ENCODE measurements at regions not wholly inside any gene's neighbourhood (a gene's known extent, or its start where the extent isn't known, plus 50 kb on each side); places are given as distances from the start of the nearest gene placed in this dataset.

DNA sequence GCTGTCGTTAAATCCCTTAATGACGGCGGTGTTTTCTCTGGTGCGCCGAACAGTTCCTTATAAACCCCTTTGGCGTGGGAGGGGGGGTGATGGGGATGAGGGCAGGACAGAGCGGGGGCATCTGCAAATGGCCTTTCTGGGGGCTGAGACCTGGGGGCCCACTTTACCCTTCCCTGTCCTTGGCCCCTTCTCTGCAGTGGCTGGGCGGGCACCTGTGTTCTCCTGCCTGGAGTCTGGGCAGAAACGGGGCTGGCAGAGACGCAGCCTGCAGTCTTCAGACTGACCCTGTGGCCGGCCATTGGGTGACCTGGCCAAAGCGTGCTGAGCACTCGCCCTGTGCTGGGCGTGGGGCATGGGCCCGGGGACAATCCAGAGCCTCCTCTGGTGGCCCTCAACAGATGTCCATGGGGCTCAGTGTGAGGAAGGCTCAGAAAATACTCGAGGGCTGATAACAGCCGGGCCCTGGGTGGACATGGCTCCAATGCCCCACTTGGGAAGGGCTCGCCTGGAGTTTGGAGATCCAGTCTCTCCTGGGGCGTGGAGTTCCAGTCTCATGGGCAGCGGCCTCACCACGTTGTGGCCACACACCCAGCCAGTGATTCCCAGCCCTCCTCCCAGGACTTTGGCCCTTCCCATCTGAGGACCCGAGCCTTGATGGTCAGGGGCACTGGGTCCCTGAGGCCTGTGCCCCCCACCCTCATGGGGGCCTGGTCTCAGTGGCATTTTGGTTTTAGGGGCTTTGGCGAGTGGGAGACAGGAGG, 50.8 kb upstream of the ACTRT2 start:
- TF ChIP-seq, protein P1, sequence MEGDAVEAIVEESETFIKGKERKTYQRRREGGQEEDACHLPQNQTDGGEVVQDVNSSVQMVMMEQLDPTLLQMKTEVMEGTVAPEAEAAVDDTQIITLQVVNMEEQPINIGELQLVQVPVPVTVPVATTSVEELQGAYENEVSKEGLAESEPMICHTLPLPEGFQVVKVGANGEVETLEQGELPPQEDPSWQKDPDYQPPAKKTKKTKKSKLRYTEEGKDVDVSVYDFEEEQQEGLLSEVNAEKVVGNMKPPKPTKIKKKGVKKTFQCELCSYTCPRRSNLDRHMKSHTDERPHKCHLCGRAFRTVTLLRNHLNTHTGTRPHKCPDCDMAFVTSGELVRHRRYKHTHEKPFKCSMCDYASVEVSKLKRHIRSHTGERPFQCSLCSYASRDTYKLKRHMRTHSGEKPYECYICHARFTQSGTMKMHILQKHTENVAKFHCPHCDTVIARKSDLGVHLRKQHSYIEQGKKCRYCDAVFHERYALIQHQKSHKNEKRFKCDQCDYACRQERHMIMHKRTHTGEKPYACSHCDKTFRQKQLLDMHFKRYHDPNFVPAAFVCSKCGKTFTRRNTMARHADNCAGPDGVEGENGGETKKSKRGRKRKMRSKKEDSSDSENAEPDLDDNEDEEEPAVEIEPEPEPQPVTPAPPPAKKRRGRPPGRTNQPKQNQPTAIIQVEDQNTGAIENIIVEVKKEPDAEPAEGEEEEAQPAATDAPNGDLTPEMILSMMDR (IDR thresholded peaks at IDR 0.05; ENCODE audit: low read depth, low read length, poor library complexity, severe bottlenecking): no peak
- no peak for TF ChIP-seq EZH2phosphoT487 (IDR thresholded peaks at IDR 0.05; ENCODE audit: borderline replicate concordance, low read length)

Data from DOHH2 (cell line).